ENCODE measurements at regions not wholly inside any gene's neighbourhood (a gene's known extent, or its start where the extent isn't known, plus 50 kb on each side); places are given as distances from the start of the nearest gene placed in this dataset.
"Not testable (repeated sequence)": the region's sequence is repeated elsewhere in the genome, so short reads cannot be mapped to it uniquely, and the experiment has no call there.

DNA sequence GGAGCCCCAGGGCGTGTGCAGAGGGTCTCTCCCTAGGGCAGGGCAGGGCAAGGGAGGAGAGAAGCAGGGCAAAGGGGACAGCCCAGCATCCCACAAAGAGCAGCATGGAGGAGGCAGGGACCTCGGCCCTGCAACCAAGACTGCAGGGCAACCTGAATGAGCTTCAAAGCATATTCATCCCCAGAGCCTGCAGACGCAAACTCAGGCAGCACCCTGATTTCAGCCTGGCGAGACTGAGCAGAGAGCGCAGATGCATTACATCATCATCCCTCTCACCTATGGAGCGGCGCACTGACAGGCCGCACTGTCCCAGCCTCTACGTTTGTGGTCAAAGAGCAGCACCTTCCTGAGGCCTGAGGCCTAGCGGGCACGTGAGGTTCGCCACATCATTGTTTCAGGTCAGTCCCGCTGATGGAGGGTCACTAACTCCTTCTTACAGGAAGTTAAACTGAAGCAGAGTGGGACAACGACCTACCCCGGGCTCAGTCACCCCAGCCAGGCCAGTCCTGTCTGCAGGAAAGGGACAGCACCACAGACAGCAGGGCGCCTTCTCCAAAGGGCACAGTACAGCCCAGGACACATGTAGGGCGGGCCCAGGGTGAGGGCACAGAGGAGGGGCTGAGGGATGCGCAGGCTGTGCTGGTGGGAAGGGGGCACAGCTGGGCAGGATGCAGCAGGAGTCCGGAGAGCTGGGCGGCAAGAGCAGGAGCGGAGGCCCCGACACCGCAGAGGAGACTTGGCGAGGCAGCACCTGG is 67.2 kb upstream of the RAB6C start:
- no peak for DNase-seq
- no peak overlapping the region for H3K4me3 Mint-ChIP-seq

DNA sequence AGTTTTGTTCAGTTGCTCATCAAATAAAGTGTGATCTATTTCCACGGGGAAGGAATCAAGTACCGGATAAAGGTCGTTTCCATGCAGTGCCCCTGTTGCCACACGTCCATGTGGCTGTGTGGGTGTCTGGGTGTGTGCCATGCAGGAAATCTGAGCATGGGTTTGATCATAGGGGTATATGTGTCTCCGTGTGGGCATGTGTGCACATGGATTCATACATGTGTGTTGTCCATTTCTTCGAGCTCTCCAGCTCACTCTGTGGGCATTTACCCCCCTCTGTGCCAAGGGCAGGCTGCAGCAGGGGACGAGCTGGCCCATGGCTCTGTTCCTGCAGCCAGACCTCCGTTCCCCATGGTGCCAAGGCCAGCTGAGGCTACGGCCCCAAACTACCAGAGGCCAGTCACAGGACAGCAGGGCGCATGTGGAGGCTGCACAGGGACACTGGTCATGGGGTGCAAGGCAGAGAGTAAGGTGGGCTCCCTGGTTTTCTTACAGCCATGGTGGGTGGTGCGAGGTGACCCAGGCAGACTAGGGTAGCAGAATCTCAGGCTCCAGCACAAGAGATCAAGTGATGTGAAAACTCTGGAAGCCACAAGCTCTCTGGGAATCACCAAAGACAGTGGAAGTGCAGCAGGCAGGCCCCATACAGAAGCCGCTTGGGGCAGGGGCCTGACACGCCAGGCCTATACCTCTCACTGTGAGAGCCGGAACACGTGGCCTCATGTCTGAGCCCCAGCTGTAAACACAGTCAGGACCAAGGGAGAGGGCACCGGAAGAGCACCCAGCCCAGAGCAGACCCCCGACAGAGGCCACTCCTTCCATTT is 66.4 kb upstream of the RAB6C start:
- POLR2A ChIA-PET, result no interaction called here
- no peak overlapping the region for H3K27ac Mint-ChIP-seq
- no peaks in the 10 kb centered on the region for H3K27me3 Mint-ChIP-seq
- no peaks in the 10 kb centered on the region for H3K9me3 Mint-ChIP-seq
- no peak for DNase-seq
- no peak overlapping the region for H3K4me3 Mint-ChIP-seq
- no peaks in the 10 kb centered on the region for H3K36me3 Mint-ChIP-seq (ENCODE audit: low read depth)
- CTCF ChIA-PET, result no interaction called here
- H3K4me1 Mint-ChIP-seq, result no peaks in the 10 kb centered on the region

More for the DNA sequence above, 67.2 kb upstream of the RAB6C start:
- Mint-ChIP-seq H3K36me3 (ENCODE audit: low read depth) (no peaks in the 10 kb centered on the region), H3K27ac (no peak overlapping the region), H3K9me3 (no peaks in the 10 kb centered on the region), H3K4me1 (no peaks in the 10 kb centered on the region), H3K27me3 (no peaks in the 10 kb centered on the region)
- CTCF ChIA-PET, result no interaction called here
- POLR2A ChIA-PET, result interaction anchor here (0.7 kb wide), 1 partner anchor 18 kb away, joined by 3 read pairs; no protein-coding TSS in a partner anchor

DNA sequence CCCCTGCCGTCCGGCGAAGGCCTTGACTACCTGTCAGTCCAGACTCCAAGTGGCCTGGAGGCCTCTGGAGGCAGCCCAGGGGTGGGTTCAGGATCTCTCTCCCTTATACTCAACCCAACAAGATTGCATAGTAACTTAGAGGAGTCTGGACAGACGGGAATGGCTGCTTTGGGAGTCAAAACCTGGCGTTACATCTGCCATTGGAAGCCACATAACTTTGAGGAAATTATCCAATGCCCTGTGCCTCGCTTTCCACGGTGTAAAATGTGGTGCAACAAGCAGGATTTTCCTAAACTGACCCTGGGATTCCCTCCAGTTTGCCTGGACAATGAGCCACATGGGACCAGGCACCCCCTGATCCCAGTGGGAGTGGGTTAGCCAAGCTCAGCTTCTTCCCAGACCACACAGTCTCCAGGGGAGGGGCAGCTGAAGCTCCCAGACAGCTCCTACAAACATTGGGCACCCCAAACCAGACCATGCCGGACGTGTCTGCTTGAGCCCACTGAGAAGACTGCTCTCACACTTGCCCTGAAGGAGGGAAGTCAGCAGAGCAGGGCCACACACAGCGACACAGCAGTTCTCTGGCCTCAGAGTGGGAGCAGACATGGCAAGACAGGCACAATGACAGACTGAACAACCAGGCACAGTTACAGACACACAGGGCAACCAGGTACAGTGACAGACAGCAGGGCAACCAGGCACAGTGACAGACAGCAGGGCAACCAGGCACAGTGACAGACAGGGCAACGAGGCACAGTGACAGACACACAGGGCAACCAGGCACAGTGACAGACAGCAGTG is 65.6 kb upstream of the RAB6C start:
- H3K27ac Mint-ChIP-seq, result no peak overlapping the region
- ChIA-PET POLR2A (no interaction called here), CTCF (no interaction called here)
- H3K9me3 Mint-ChIP-seq, result peaks cover 6% of the 10 kb centered on the region
- no peak for DNase-seq
- H3K36me3 Mint-ChIP-seq (ENCODE audit: low read depth), result peaks cover 2% of the 10 kb centered on the region
- H3K27me3 Mint-ChIP-seq, result no peaks in the 10 kb centered on the region
- H3K4me1 Mint-ChIP-seq, result no peaks in the 10 kb centered on the region
- no peak overlapping the region for H3K4me3 Mint-ChIP-seq

DNA sequence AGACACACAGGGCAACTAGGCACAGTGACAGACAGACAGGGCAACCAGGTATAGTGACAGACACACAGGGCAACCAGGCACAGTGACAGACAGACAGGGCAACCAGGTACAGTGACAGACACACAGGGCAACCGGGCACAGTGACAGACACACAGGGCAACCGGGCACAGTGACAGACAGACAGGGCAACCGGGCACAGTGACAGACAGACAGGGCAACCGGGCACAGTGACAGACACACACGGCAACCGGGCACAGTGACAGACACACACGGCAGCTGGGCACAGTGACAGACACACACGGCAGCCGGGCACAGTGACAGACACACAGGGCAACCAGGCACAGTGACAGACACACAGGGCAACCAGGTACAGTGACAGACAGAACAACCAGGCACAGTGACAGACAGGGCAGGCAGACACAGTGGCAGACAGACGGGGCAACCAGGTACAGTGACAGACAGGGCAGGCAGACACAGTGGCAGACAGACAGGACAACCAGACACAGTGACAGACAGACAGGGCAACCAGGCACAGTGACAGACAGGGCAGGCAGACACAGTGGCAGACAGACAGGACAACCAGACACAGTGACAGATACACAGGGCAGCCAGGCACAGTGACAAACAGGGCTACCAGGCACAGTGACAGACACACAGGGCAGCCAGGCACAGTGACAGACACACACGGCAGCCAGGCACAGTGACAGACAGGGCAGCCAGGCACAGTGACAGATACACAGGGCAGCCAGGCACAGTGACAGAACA is 64.7 kb upstream of the RAB6C start:
- Mint-ChIP-seq H3K4me3 (no peak overlapping the region), H3K4me1 (no peaks in the 10 kb centered on the region), H3K27me3 (peaks cover 2% of the 10 kb centered on the region), H3K36me3 (ENCODE audit: low read depth) (peaks cover 2% of the 10 kb centered on the region), H3K9me3 (peaks cover 6% of the 10 kb centered on the region), H3K27ac (no peak overlapping the region)
- POLR2A ChIA-PET, result no interaction called here
- CTCF ChIA-PET, result no interaction called here
- no peak for DNase-seq

DNA sequence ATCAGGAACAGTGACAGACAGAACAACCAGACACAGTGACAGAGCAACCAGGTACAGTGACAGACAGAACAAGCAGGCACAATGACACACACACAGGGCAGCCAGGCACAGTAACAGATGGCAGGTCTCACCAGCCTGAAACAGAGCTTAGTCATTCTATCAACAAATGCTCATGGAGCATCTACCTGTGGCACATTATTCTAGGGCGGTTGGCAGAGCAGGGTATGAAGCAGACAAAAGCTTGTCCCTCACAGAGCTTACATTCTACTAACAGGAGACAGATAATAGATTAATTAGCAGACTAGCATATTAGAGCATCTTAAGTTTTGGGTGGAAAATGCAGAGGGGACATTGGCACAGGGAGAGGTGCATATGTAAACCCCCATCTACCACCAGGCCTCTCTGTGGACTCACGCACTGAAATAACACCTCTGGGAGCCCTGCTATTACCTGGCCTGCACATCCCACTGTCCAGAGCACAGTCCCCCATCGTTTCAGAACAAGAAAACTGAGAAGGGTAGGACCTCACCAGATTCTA is 64.1 kb upstream of the RAB6C start:
- H3K27me3 Mint-ChIP-seq, result peaks cover 6% of the 10 kb centered on the region
- no peak overlapping the region for H3K27ac Mint-ChIP-seq
- peaks cover 6% of the 10 kb centered on the region for H3K9me3 Mint-ChIP-seq
- no peak overlapping the region for H3K4me3 Mint-ChIP-seq
- H3K4me1 Mint-ChIP-seq, result no peaks in the 10 kb centered on the region
- ChIA-PET CTCF (no interaction called here), POLR2A (no interaction called here)
- no peak for DNase-seq
- peaks cover 2% of the 10 kb centered on the region for H3K36me3 Mint-ChIP-seq (ENCODE audit: low read depth)

DNA sequence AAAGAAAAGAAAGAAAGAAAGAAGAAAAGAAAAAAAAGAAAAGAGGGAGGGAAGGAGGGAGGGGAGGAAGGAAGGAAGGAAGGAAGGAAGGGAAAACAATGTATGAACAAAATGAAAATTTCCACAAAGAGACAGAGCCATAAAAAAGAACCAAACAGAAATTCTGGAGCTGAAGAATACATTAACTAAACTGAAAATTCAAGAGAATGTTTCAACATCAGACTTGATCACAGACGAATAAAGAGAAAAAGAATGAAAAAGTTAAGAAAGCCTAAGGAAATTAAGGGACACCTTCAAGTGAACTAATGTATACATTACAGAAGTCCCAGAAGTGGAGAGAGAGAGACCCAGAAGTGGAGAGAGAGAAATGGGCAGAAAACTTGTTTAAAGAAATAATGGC is 60.9 kb upstream of the RAB6C start:
- Mint-ChIP-seq H3K4me1 (no peaks in the 10 kb centered on the region), H3K27ac (no peak overlapping the region), H3K27me3 (peaks cover 19% of the 10 kb centered on the region), H3K4me3 (no peak overlapping the region), H3K9me3 (peaks cover 7% of the 10 kb centered on the region), H3K36me3 (ENCODE audit: low read depth) (peaks cover 2% of the 10 kb centered on the region)
- ChIA-PET POLR2A (no interaction called here), CTCF (no interaction called here)
- no peak for DNase-seq

DNA sequence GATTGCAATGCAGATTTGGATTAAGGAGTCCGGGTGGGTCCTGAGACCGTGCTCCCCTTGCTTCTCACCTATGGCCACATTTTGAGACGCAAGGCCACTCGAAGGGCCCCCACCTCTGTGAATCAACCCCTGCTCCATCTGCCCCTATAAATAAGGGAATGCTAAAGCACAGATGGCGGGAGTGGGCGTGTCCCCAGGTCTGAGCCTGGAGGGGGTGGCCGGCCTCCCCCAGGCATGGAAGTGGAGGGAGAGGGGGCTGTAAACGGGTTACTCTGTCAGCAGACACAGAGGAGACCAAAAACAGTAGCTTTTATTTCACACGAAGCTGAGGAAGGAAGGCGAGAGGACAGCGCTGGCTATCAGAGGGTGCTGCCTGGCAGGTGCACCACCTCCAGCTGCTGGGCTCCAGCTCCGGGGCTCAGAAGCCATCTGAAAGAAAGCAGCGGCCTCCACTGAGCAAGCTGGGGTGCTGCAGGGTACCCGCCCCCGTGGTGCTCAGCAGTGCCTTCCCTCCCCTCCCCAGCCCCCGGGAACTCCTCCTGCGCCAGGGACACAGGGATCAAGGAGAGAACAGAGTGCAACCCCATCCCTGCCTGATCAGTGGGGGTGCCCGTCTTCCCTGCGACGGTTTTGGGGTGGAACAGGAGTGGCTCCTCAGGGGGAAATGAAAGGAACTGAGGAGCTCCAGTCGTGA is 56.7 kb upstream of the RAB6C start:
- CTCF ChIA-PET, result interaction anchor here (1.1 kb wide), 1 partner anchor 411 kb away, joined by 3 read pairs; no protein-coding TSS in a partner anchor
- Mint-ChIP-seq H3K4me3 (no peak overlapping the region), H3K9me3 (peaks cover 7% of the 10 kb centered on the region), H3K27ac (no peak overlapping the region), H3K27me3 (peaks cover 22% of the 10 kb centered on the region), H3K36me3 (ENCODE audit: low read depth) (peaks cover 2% of the 10 kb centered on the region), H3K4me1 (peaks cover 2% of the 10 kb centered on the region)
- POLR2A ChIA-PET, result no interaction called here
- DNase-seq, result no peak

DNA sequence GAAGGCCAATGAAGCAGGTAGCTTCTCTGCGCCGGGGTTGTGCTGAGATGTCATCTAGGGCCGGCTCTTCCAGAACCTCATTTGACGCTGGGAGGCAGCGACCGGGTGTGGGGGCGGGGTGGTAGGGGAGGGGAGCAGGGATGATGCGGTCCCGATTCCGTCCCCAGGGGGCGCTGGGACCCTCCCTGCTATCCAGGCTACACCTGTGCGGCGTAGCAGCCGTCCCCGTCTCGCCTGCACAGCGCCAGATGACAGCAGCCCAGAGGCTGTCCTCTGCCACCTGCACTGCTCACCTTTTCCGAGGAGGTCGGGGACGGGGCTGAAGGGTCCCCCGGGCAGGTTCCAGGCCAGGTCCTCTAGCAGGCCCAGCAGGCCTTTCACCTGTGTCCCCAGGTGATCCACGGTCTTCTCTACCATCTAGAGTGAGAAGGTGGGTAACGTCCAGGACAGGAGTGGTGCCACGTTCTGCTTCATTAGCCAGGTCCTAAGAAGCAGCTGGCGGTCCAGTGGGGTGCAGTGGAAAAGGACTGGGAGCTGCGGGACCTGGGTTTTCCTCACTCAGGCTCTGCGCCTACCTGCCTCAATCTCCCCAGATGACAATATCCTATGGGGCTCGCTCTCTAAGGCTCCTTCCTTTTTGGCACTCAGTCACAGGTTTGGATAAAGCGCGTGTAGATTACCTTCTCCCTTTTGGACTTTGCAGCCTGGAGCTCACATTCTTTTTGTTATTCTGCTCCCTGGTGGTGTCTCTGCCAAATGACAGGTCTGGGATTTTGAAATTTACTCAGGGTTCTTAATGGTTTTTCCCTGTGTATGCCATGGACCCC is 56.0 kb upstream of the RAB6C start:
- Mint-ChIP-seq H3K4me3 (no peak overlapping the region), H3K4me1 (peaks cover 2% of the 10 kb centered on the region), H3K27me3 (peaks cover 22% of the 10 kb centered on the region), H3K9me3 (peaks cover 5% of the 10 kb centered on the region), H3K36me3 (ENCODE audit: low read depth) (no peaks in the 10 kb centered on the region), H3K27ac (no peak overlapping the region)
- CTCF ChIA-PET, result interaction anchor here (0.8 to 1.1 kb wide), 2 partner anchors 28 to 410 kb away, joined by 3 read pairs; no protein-coding TSS in a partner anchor
- no peak for DNase-seq
- POLR2A ChIA-PET, result no interaction called here

DNA sequence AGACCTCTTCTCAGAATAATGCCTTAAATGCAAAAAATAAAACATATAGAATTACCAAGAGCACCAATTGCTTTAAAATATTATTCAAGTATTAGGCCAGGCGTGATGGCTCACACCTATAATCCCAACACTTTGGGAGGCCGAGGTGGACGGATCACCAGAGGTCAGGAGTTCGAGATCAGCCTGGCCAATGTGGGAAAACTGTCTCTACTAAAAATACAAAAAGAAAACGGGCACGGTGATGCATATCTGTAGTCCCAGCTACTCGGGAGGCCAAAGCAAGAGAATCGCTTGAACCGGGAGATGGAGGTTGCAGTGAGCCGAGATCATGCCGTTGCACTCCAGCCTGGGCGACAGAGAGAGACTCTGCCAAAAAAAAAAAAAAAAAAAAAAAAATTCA is 55.4 kb upstream of the RAB6C start:
- H3K4me3 Mint-ChIP-seq; H3K36me3 Mint-ChIP-seq (ENCODE audit: low read depth); H3K27ac Mint-ChIP-seq; H3K9me3 Mint-ChIP-seq; DNase-seq; POLR2A ChIA-PET; H3K4me1 Mint-ChIP-seq: not testable (repeated sequence)
- peaks cover 22% of the 10 kb centered on the region for H3K27me3 Mint-ChIP-seq
- CTCF ChIA-PET, result interaction anchor here (1.1 kb wide), 1 partner anchor 410 kb away, joined by 3 read pairs; no protein-coding TSS in a partner anchor

DNA sequence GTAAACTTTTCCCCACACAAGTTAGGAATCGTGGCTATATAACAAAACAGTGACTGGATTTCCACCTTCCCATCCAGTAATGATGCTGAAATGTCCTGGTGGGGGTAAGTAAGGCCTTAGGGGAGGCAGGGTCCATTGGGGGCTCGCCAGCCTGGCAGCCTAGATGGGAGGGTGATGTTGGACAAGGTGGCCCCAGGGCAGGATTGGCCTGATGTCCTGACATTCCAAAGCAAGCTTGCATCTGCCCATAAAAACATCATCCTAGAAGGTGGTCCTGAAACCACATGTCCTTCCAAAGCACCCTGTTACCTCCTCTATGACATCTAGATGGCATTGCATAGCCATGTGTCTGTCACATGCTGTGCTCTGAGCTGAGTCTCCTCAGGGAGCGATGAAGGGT is 54.1 kb upstream of the RAB6C start:
- Mint-ChIP-seq H3K27me3 (peaks cover 17% of the 10 kb centered on the region), H3K27ac (no peak overlapping the region), H3K36me3 (ENCODE audit: low read depth) (no peaks in the 10 kb centered on the region), H3K4me1 (peaks cover 2% of the 10 kb centered on the region), H3K4me3 (no peak overlapping the region), H3K9me3 (peaks cover 2% of the 10 kb centered on the region)
- CTCF ChIA-PET, result no interaction called here
- POLR2A ChIA-PET, result no interaction called here
- no peak for DNase-seq

DNA sequence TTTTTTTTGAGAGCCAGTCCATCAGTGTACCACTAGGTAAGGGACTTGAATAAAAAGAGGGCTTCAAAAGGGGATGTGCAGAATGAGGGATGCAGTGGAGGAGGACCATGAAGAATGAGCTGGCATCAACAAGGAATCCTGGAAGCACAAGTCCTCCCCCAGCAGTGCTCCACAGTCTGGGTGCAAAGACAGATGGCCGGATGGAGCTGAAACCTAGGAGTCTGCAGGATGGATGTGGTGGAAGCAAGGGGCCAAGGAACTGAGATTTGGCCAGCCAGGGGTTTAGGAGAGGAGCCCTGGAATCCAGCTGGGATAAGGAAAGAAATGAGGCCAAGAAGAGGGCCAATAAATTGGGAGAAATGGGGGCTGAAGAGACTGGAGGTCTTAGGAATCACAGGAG is 51.8 kb upstream of the RAB6C start:
- Mint-ChIP-seq H3K4me3 (no peak overlapping the region), H3K27ac (no peak overlapping the region), H3K4me1 (peaks cover 2% of the 10 kb centered on the region), H3K27me3 (peaks cover 9% of the 10 kb centered on the region), H3K36me3 (ENCODE audit: low read depth) (no peaks in the 10 kb centered on the region), H3K9me3 (no peaks in the 10 kb centered on the region)
- ChIA-PET POLR2A (no interaction called here), CTCF (no interaction called here)
- no peak for DNase-seq
